ENCODE measurements at regions not wholly inside any gene's neighbourhood (a gene's known extent, or its start where the extent isn't known, plus 50 kb on each side); places are given as distances from the start of the nearest gene placed in this dataset.

- no peak for DNase-seq (ENCODE audit: low read depth)
Observed at GRCh38 chr5:160511280-160511929, 89.8 kb downstream of the PTTG1 start.

Data from EH (cell line).